Common myeloid progenitor, CD34-positive (primary cell): ENCODE measurements at regions not wholly inside any gene's neighbourhood (a gene's known extent, or its start where the extent isn't known, plus 50 kb on each side); places are given as distances from the start of the nearest gene placed in this dataset.
"Not testable (repeated sequence)": the region's sequence is repeated elsewhere in the genome, so short reads cannot be mapped to it uniquely, and the experiment has no call there.

Experiments used
- CTCF ChIA-PET: fragments of 350-600 bp; sonication (Branson Sonifier 250); formaldehyde crosslinking; loops from one replicate; lab custom pipeline; 2021; ENCODE audit warnings: antibody characterized with exemption; lab: Charles Lee
- POLR2A ChIA-PET: fragments of 350-600 bp; sonication (Branson Sonifier 250); formaldehyde crosslinking; loops from one replicate; lab custom pipeline; 2021; ENCODE audit warnings: antibody characterized with exemption; lab: Charles Lee
- DNase-seq, 3 donors: peaks; one replicate each; pipeline versions ENCODE4 v3.0.0 to v3.0.0-alpha.2; 2013
- H3K27ac ChIP-seq, 2 experiments: 1 replicate in 1 of 2; 2 replicates in 1 of 2; pipeline ENCODE4 v1.7.0; 2013; ENCODE audit warnings: inconsistent platforms in 2 of 2, low read length in 2 of 2, mild to moderate bottlenecking in 2 of 2, low read depth in 1 of 2, moderate library complexity in 1 of 2; ENCODE audit not compliant: severe bottlenecking in 2 of 2, insufficient read depth in 1 of 2, poor library complexity in 1 of 2
- H3K27me3 ChIP-seq, 5 experiments: replicated peaks in 2 of 5; 1 replicate in 3 of 5; 2 replicates in 2 of 5; pipeline versions ENCODE4 v1.6.1 to v1.7.0; 2013; ENCODE audit warnings: low read length in 4 of 5, mild to moderate bottlenecking in 2 of 5, moderate library complexity in 2 of 5, inconsistent platforms in 1 of 5; ENCODE audit not compliant: insufficient read depth in 5 of 5, control insufficient read depth in 4 of 5
- H3K36me3 ChIP-seq, 4 experiments: 1 replicate in 2 of 4; 2 replicates in 2 of 4; pipeline versions ENCODE4 v1.6.1 to v1.7.0; 2013; ENCODE audit warnings: low read length in 3 of 4, control low read depth in 1 of 4, mild to moderate bottlenecking in 1 of 4; ENCODE audit not compliant: control insufficient read depth in 4 of 4, insufficient read depth in 4 of 4
- H3K4me1 ChIP-seq, 4 experiments: 1 replicate in 3 of 4; 2 replicates in 1 of 4; pipeline versions ENCODE4 v1.6.1 to v1.7.1; 2013; ENCODE audit warnings: low read length in 3 of 4, mild to moderate bottlenecking in 3 of 4, control low read depth in 1 of 4, inconsistent platforms in 1 of 4, moderate library complexity in 1 of 4; ENCODE audit not compliant: control insufficient read depth in 4 of 4, insufficient read depth in 4 of 4; ENCODE audit errors: control extremely low read depth in 1 of 4
- H3K4me3 ChIP-seq, 7 experiments: 1 replicate in 4 of 7; 2 replicates in 3 of 7; pipeline versions ENCODE4 v1.5.1 to v1.7.0; 2013; ENCODE audit warnings: mild to moderate bottlenecking in 7 of 7, low read length in 6 of 7, moderate library complexity in 6 of 7, inconsistent platforms in 2 of 7, low read depth in 2 of 7, control low read depth in 1 of 7; ENCODE audit not compliant: insufficient read depth in 4 of 7, control insufficient read depth in 1 of 7; ENCODE audit errors: extremely low read depth in 1 of 7
- H3K9me3 ChIP-seq, 5 experiments: 1 replicate in 4 of 5; 2 replicates in 1 of 5; pipeline versions ENCODE4 v1.6.1 to v1.7.1; 2013; ENCODE audit warnings: low read length in 4 of 5, mild to moderate bottlenecking in 2 of 5, inconsistent platforms in 1 of 5, low read depth in 1 of 5, moderate library complexity in 1 of 5; ENCODE audit not compliant: control insufficient read depth in 4 of 5, insufficient read depth in 2 of 5; ENCODE audit errors: control extremely low read depth in 1 of 5
- WGBS: methylation state at CpG from one replicate; pipeline ENCODE4 v1.1.5; 2013; ENCODE audit not compliant: insufficient coverage; 5-methylcytosine and 5-hydroxymethylcytosine counted together

GRCh38 chrX:43446752-43447151 lies 209.3 kb upstream of the MAOA start:
- Histone ChIP-seq H3K4me1 (no peaks in the 10 kb centered on the region), H3K36me3 (no peaks in the 10 kb centered on the region), H3K9me3 (peaks cover 0 to 6% (median 5%) of the 10 kb centered on the region in 5 experiments), H3K27me3 (no peaks in the 10 kb centered on the region), H3K4me3 (no peak overlapping the region), H3K27ac (no peak overlapping the region)
- POLR2A ChIA-PET = no interaction called here
- CTCF ChIA-PET = no interaction called here
- no peak for DNase-seq
- no CpG with 5 or more reads among the region's 2 CpGs for WGBS

GRCh38 chrX:43448688-43449087 lies 207.4 kb upstream of the MAOA start:
- Histone ChIP-seq H3K27ac (no peak overlapping the region), H3K27me3 (no peaks in the 10 kb centered on the region), H3K36me3 (no peaks in the 10 kb centered on the region), H3K4me3 (no peak overlapping the region), H3K9me3 (peaks cover 2 to 17% (median 11%) of the 10 kb centered on the region in 5 experiments), H3K4me1 (no peaks in the 10 kb centered on the region)
- ChIA-PET POLR2A (no interaction called here), CTCF (no interaction called here)
- 67% methylated on average over 1 of the region's 1 CpG for WGBS
- no peak for DNase-seq

- 71% methylated on average over 2 of the region's 4 CpGs for WGBS
- Histone ChIP-seq H3K27ac (no peak overlapping the region), H3K36me3 (no peaks in the 10 kb centered on the region), H3K4me3 (no peak overlapping the region), H3K4me1 (no peaks in the 10 kb centered on the region), H3K9me3 (peaks cover 2 to 17% (median 11%) of the 10 kb centered on the region in 5 experiments), H3K27me3 (no peaks in the 10 kb centered on the region)
- CTCF ChIA-PET = no interaction called here
- no peak for DNase-seq
- POLR2A ChIA-PET = no interaction called here
Observed at GRCh38 chrX:43450355-43450754, 205.7 kb upstream of the MAOA start.

- H3K27ac ChIP-seq, H3K27me3 ChIP-seq, DNase-seq, CTCF ChIA-PET, H3K4me1 ChIP-seq, H3K36me3 ChIP-seq, H3K4me3 ChIP-seq, POLR2A ChIA-PET: not testable (repeated sequence)
- WGBS = 93% methylated on average over 2 of the region's 4 CpGs
- H3K9me3 ChIP-seq = peaks cover 2 to 17% (median 11%) of the 10 kb centered on the region in 5 experiments
Observed at GRCh38 chrX:43451976-43452686, 204.0 kb upstream of the MAOA start.

- H3K27ac ChIP-seq = no peak overlapping the region
- no peaks in the 10 kb centered on the region for H3K36me3 ChIP-seq
- CTCF ChIA-PET = no interaction called here
- POLR2A ChIA-PET = interaction anchor here (0.6 kb wide), 1 partner anchor 450 kb away, joined by 3 read pairs; no protein-coding TSS in a partner anchor
- peaks cover 0 to 4% (median 0%) of the 10 kb centered on the region in 5 experiments for H3K27me3 ChIP-seq
- WGBS = 88% methylated on average over 3 of the region's 3 CpGs
- DNase-seq = no peak
- no peak overlapping the region for H3K4me3 ChIP-seq
- no peaks in the 10 kb centered on the region for H3K4me1 ChIP-seq
- peaks cover 0 to 11% (median 11%) of the 10 kb centered on the region in 5 experiments for H3K9me3 ChIP-seq
Observed at GRCh38 chrX:43456063-43456462, 200.0 kb upstream of the MAOA start.

GRCh38 chrX:43456906-43457305 lies 199.2 kb upstream of the MAOA start:
- DNase-seq = no peak
- Histone ChIP-seq H3K4me3 (no peak overlapping the region), H3K27ac (no peak overlapping the region), H3K36me3 (no peaks in the 10 kb centered on the region), H3K27me3 (peaks cover 0 to 4% (median 0%) of the 10 kb centered on the region in 5 experiments), H3K9me3 (peaks cover 0 to 11% (median 11%) of the 10 kb centered on the region in 5 experiments), H3K4me1 (no peaks in the 10 kb centered on the region)
- ChIA-PET CTCF (no interaction called here), POLR2A (interaction anchor here (0.6 kb wide), 1 partner anchor 451 kb away, joined by 3 read pairs; no protein-coding TSS in a partner anchor)
- WGBS = 60% methylated on average over 1 of the region's 2 CpGs

- Histone ChIP-seq H3K36me3 (no peaks in the 10 kb centered on the region), H3K27me3 (peaks cover 0 to 4% (median 0%) of the 10 kb centered on the region in 5 experiments), H3K4me3 (no peak overlapping the region), H3K27ac (no peak overlapping the region), H3K9me3 (no peaks in the 10 kb centered on the region), H3K4me1 (no peaks in the 10 kb centered on the region)
- CTCF ChIA-PET = no interaction called here
- POLR2A ChIA-PET = no interaction called here
- no peak for DNase-seq
- 73% methylated on average over 7 of the region's 8 CpGs for WGBS
Observed at GRCh38 chrX:43467608-43468234, 188.4 kb upstream of the MAOA start.
